Fibroblast of villous mesenchyme (primary cell): ENCODE measurements at regions not wholly inside any gene's neighbourhood (a gene's known extent, or its start where the extent isn't known, plus 50 kb on each side); places are given as distances from the start of the nearest gene placed in this dataset.
"Not testable (repeated sequence)": the region's sequence is repeated elsewhere in the genome, so short reads cannot be mapped to it uniquely, and the experiment has no call there.

ENCODE experiments used
- DNase-seq: peaks from one replicate; pipeline ENCODE4 v3.0.0-alpha.2; 2010; ENCODE audit warnings: low read depth
- H3K4me3 ChIP-seq: 2 replicates; pipeline ENCODE4 v1.5.1; 2011; ENCODE audit warnings: low read depth, mild to moderate bottlenecking, low read length
- CTCF ChIP-seq: IDR thresholded peaks from 2 replicates; pipeline ENCODE4 v1.5.1; 2012; ENCODE audit warnings: low read depth, mild to moderate bottlenecking, low read length; ENCODE audit not compliant: insufficient read depth

- no peak overlapping the region for H3K4me3 ChIP-seq
- DNase-seq: no peak
- TF ChIP-seq CTCF: no peak
Observed at GRCh38 chr9:33722359-33722675, 73.0 kb upstream of the PRSS3 start.

- no peak for TF ChIP-seq CTCF
- DNase-seq: no peak
- H3K4me3 ChIP-seq: no peak overlapping the region
Observed at GRCh38 chr9:33728613-33729012, 66.7 kb upstream of the PRSS3 start.

- TF ChIP-seq CTCF: no peak
- H3K4me3 ChIP-seq: no peak overlapping the region
- DNase-seq: no peak
Observed at GRCh38 chr9:33731142-33731541, 64.2 kb upstream of the PRSS3 start.

- TF ChIP-seq CTCF: no peak
- no peak for DNase-seq
Observed at GRCh38 chr9:33731625-33732024, 63.7 kb upstream of the PRSS3 start.

GRCh38 chr9:33734247-33734940, 61.0 kb upstream of the PRSS3 start:
- H3K4me3 ChIP-seq, DNase-seq: not testable (repeated sequence)

More at GRCh38 chr9:33731625-33732024, 63.7 kb upstream of the PRSS3 start:
- H3K4me3 ChIP-seq: no peak overlapping the region

GRCh38 chr9:33734941-33735835, 60.2 kb upstream of the PRSS3 start:
- DNase-seq, H3K4me3 ChIP-seq: not testable (repeated sequence)

GRCh38 chr9:33737811-33738606, 57.4 kb upstream of the PRSS3 start:
- peak; percentile 62 for DNase-seq
- no peak overlapping the region for H3K4me3 ChIP-seq

More at GRCh38 chr9:33737811-33738606, 57.4 kb upstream of the PRSS3 start:
- TF ChIP-seq CTCF: peak; percentile 84
